ENCODE measurements at regions not wholly inside any gene's neighbourhood (a gene's known extent, or its start where the extent isn't known, plus 50 kb on each side); places are given as distances from the start of the nearest gene placed in this dataset.

- Histone ChIP-seq H3K4me3 (no peak overlapping the region), H3K9me3 (replicated peaks) (no peaks in the 10 kb centered on the region), H3K36me3 (no peaks in the 10 kb centered on the region), H3K27me3 (ENCODE audit: low read depth) (peaks cover 17% of the 10 kb centered on the region), H3K4me1 (no peaks in the 10 kb centered on the region), H3K27ac (replicated peaks) (no peak overlapping the region)
- intact Hi-C loops (cut with micrococcal nuclease), result no loop called here
- TF ChIP-seq CTCF (IDR thresholded peaks at IDR 0.05; ENCODE audit: borderline replicate concordance), result no peak
- DNase-seq, result no peak
These were observed 147.3 kb upstream of the TLE3 start for GRCh38 chr15:70244978-70245542.

GRCh38 chr15:70243686-70244540, 146.2 kb upstream of the TLE3 start:
- H3K9me3 ChIP-seq (replicated peaks), result no peaks in the 10 kb centered on the region
- TF ChIP-seq CTCF (IDR thresholded peaks at IDR 0.05; ENCODE audit: borderline replicate concordance), result no peak
- H3K27me3 ChIP-seq (ENCODE audit: low read depth), result peaks cover 26% of the 10 kb centered on the region
- no peak overlapping the region for H3K27ac ChIP-seq (replicated peaks)
- intact Hi-C loops (cut with micrococcal nuclease), result no loop called here
- DNase-seq, result no peak
- no peaks in the 10 kb centered on the region for H3K4me1 ChIP-seq
- no peak overlapping the region for H3K4me3 ChIP-seq
- no peaks in the 10 kb centered on the region for H3K36me3 ChIP-seq

DNA sequence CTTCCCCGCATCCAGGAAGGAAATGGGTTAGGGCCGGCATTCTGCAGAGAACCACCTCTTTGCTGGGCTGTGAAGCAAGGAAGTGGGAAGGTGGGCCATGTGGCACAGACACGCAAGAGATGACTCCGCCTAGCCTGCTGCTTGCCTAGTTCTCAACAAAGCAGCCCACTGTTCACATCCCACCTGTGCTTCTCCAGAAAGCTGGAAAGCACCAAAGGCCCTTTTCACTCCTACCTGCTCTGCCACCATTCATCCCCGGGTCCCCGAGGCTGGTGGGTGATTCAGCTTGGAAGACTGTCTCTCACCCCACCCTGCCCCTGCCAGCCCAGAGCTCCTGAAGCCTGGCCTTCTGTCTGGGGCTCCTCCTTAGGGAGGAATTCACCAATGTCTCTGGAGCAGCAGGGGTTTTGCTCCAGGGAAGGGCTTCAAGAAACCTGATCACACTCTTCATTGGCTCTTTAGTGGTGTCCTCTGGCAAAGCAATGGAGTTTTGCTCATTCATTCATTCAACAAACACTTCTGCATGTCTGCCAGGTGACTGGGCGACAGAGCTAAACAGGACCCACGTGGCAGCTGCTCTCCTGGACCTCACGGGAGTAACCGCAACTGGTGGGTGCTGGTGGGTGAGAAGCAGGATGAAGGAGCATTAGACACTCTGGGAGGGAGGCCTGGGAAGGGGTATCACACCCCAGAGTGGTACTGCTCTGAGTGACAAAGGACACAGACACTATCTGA, 145.4 kb upstream of the TLE3 start:
- TF ChIP-seq CTCF (IDR thresholded peaks at IDR 0.05; ENCODE audit: borderline replicate concordance), result no peak
- no peaks in the 10 kb centered on the region for H3K9me3 ChIP-seq (replicated peaks)
- no peak for DNase-seq
- no peaks in the 10 kb centered on the region for H3K36me3 ChIP-seq
- H3K27ac ChIP-seq (replicated peaks), result no peak overlapping the region
- H3K4me3 ChIP-seq, result no peak overlapping the region
- intact Hi-C loops (cut with micrococcal nuclease), result no loop called here
- H3K4me1 ChIP-seq, result no peaks in the 10 kb centered on the region
- H3K27me3 ChIP-seq (ENCODE audit: low read depth), result peaks cover 24% of the 10 kb centered on the region

- Histone ChIP-seq H3K4me1 (no peaks in the 10 kb centered on the region), H3K36me3 (no peaks in the 10 kb centered on the region), H3K27ac (replicated peaks) (no peak overlapping the region), H3K4me3 (no peak overlapping the region), H3K9me3 (replicated peaks) (no peaks in the 10 kb centered on the region), H3K27me3 (ENCODE audit: low read depth) (peaks cover 17% of the 10 kb centered on the region)
- TF ChIP-seq CTCF (IDR thresholded peaks at IDR 0.05; ENCODE audit: borderline replicate concordance), result no peak
- intact Hi-C loops (cut with micrococcal nuclease), result no loop called here
- no peak for DNase-seq
These were observed 144.0 kb upstream of the TLE3 start for GRCh38 chr15:70241561-70242320.

GRCh38 chr15:70240820-70241430, 143.2 kb upstream of the TLE3 start:
- Histone ChIP-seq H3K9me3 (replicated peaks) (no peaks in the 10 kb centered on the region), H3K4me3 (no peak overlapping the region), H3K27me3 (ENCODE audit: low read depth) (peaks cover 17% of the 10 kb centered on the region), H3K27ac (replicated peaks) (no peak overlapping the region), H3K36me3 (no peaks in the 10 kb centered on the region), H3K4me1 (no peaks in the 10 kb centered on the region)
- DNase-seq, result no peak
- no peak for TF ChIP-seq CTCF (IDR thresholded peaks at IDR 0.05; ENCODE audit: borderline replicate concordance)
- intact Hi-C loops (cut with micrococcal nuclease), result no loop called here

Measured in left ventricle myocardium inferior (tissue), 1 donor.